HG03025 (cell line): ENCODE measurements at regions not wholly inside any gene's neighbourhood (a gene's known extent, or its start where the extent isn't known, plus 50 kb on each side); places are given as distances from the start of the nearest gene placed in this dataset.

Source experiments
- ATAC-seq: cut with Tn5 transposase; IDR thresholded peaks from one replicate; pipeline ENCODE4 v1.9.1; 2021; ENCODE audit warnings: mild to moderate bottlenecking, moderate library complexity; ENCODE audit not compliant: unreplicated experiment, low FRiP score

GRCh38 chr13:90120026-90120425, 1227.5 kb upstream of the MIR17HG start:
- ATAC-seq = no peak

- no peak for ATAC-seq
Observed at GRCh38 chr13:90121784-90122183, 1225.7 kb upstream of the MIR17HG start.

- no peak for ATAC-seq
Observed at GRCh38 chr13:90122531-90122930, 1225.0 kb upstream of the MIR17HG start.

- ATAC-seq = no peak
Observed at GRCh38 chr13:90135558-90135957, 1211.9 kb upstream of the MIR17HG start.

GRCh38 chr13:90142251-90142650, 1205.2 kb upstream of the MIR17HG start:
- ATAC-seq = no peak

GRCh38 chr13:90154311-90154960, 1193.1 kb upstream of the MIR17HG start:
- no peak for ATAC-seq

- no peak for ATAC-seq
Observed at GRCh38 chr13:90156390-90156789, 1191.1 kb upstream of the MIR17HG start.

- no peak for ATAC-seq
Observed at GRCh38 chr13:90168953-90169352, 1178.5 kb upstream of the MIR17HG start.

GRCh38 chr13:90170208-90170607, 1177.3 kb upstream of the MIR17HG start:
- no peak for ATAC-seq

GRCh38 chr13:90171649-90172048, 1175.8 kb upstream of the MIR17HG start:
- no peak for ATAC-seq

GRCh38 chr13:90177512-90177911, 1170.0 kb upstream of the MIR17HG start:
- no peak for ATAC-seq

GRCh38 chr13:90184355-90184754, 1163.1 kb upstream of the MIR17HG start:
- no peak for ATAC-seq

- no peak for ATAC-seq
Observed at GRCh38 chr13:90185734-90186133, 1161.8 kb upstream of the MIR17HG start.

GRCh38 chr13:90187478-90188350, 1159.8 kb upstream of the MIR17HG start:
- no peak for ATAC-seq

GRCh38 chr13:90188351-90188636, 1159.2 kb upstream of the MIR17HG start:
- no peak for ATAC-seq

GRCh38 chr13:90197722-90198121, 1149.8 kb upstream of the MIR17HG start:
- no peak for ATAC-seq

GRCh38 chr13:90201202-90201601, 1146.3 kb upstream of the MIR17HG start:
- no peak for ATAC-seq

GRCh38 chr13:90201676-90202460, 1145.6 kb upstream of the MIR17HG start:
- no peak for ATAC-seq

- no peak for ATAC-seq
Observed at GRCh38 chr13:90205081-90205480, 1142.4 kb upstream of the MIR17HG start.

GRCh38 chr13:90205911-90206310, 1141.6 kb upstream of the MIR17HG start:
- ATAC-seq = no peak

GRCh38 chr13:90217275-90217674, 1130.2 kb upstream of the MIR17HG start:
- no peak for ATAC-seq
